GM19238 (cell line): ENCODE measurements at regions not wholly inside any gene's neighbourhood (a gene's known extent, or its start where the extent isn't known, plus 50 kb on each side); places are given as distances from the start of the nearest gene placed in this dataset.

Experiments used
- DNase-seq: peaks from one replicate; pipeline ENCODE4 v3.0.0; 2011; ENCODE audit warnings: low spot score; ENCODE audit not compliant: insufficient read length

GRCh38 chr14:61847861-61848260 lies 85.6 kb downstream of the SNAPC1 start:
- DNase-seq, result no peak

DNA sequence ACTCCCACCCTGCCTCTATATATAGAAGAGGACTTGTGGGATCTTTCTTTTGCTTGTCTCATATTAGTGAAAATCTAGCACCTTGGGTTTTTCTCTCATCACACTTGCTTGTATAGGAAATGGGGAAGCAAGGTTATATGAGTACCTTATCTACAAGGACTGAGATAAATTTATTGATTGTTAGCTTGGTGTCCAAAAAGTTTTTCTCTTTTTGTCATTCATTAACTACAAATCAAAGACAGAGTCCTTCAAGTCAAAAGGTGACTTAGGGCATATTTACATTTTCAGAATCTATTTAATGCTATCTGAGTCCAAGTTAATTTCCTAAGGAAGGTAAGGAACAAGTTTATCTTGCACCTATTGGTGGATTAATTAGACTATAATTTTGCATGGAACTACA lies 92.7 kb downstream of the SNAPC1 start:
- DNase-seq, result no peak

DNA sequence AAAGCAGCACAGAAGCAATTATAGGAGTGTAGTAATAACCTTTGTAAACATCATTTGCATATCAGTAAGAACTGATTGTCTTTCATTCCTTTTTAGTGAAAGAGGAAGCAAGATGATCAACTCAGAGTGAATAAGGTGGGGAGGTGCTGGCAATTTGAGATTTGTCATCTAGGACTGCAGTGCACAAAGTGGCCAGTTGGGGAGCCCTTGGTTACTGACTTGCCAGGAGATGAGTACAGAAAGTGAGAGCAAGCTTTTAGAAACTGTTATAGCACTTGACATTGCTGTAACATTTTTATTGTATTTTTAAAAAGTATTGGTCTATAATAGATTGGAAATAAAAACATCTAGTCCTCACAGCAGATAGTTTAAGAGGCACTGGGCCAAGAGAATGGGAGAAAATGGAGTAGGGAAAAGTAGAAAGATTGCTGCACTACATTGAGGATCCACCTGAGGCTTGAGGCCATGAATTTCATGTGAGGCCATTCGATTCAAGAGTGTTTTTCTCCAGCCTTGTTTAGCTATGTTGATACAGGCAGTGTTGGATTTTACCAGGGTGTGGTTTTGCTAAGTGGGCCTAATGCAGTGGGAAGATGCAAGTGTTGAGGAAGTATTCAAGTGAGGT lies 98.2 kb downstream of the SNAPC1 start:
- DNase-seq, result peak; percentile 63

GRCh38 chr14:61861320-61861865 lies 99.2 kb downstream of the SNAPC1 start:
- DNase-seq, result no peak

DNA sequence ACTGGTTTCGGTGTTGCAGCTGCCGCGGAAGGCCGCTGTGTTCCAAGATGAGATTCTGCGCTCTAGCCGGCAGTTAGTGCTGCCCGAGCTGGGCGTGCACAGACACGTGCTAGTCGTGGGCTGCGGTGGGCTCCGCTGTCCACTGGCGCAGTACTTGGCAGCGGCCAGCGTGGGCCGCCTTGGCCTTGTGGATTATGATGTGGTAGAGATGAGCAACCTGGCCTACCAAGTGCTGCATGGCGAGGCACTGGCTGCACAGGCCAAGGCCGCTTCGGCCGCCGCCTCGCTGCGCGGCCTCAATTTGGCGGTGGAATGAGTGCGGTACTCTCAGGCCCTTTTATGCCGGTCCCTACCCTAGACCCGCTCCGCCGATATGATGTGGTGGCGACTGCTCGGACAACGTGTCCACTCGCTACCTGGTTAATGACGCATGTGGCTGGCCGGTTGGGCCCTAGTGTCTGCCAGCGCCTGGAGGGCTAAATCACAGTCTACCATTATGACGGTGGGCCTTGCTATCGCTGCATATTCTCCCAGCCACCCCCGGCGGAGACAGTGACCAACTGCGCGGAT lies 102.2 kb downstream of the SNAPC1 start:
- DNase-seq, result no peak

DNA sequence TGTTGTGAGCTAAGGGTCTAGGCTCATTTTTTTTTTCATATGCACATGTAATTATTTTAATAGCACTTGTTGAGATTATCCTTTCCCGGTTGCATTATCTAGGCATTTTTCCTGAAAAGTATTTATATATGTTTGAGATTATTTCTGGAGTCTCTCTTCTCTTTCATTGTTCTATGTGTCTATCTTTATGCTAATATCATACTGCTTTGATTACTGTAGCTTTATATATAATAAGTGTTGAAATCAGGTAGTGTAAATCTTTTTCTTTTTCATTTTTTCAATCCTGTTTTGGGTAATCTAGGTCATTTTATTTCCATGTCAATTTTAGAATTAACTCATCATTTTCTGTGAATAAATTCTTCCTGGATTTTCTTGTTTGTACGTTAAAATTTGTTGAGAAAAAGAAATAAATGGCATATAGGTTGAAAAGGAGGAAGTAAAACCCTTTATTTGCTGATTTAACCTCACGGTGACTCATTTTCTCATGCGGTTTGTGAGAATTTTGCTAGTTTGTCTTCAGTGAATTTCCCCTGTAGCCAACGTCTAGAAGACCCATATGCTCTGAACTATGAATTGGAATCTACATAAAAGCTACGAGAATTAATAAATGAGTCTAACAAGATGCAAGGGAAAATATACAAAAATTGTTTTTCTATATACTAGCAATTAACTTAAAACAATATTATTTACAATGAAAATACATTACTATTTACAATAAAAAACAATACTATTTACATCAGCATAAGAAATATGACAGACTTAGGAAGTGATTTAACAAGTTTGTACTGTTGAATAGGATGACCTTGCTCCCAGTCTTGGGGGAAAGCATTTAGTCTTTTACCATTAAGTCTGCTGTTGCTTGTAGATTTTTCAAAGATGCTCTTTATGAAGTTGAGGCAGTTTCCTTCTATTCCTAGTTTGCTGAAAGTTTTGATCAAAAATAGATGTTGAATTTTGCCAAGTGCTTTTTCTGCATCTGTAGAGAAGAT lies 105.0 kb downstream of the SNAPC1 start:
- DNase-seq, result peak; percentile 14

- no peak for DNase-seq
Measured at GRCh38 chr14:61868846-61869245, 106.6 kb downstream of the SNAPC1 start.

GRCh38 chr14:61870163-61870562 lies 107.9 kb downstream of the SNAPC1 start:
- DNase-seq, result no peak

GRCh38 chr14:61872452-61872851 lies 110.2 kb downstream of the SNAPC1 start:
- peak; percentile 30 for DNase-seq

GRCh38 chr14:61875483-61875882 lies 113.3 kb downstream of the SNAPC1 start:
- DNase-seq, result no peak

DNA sequence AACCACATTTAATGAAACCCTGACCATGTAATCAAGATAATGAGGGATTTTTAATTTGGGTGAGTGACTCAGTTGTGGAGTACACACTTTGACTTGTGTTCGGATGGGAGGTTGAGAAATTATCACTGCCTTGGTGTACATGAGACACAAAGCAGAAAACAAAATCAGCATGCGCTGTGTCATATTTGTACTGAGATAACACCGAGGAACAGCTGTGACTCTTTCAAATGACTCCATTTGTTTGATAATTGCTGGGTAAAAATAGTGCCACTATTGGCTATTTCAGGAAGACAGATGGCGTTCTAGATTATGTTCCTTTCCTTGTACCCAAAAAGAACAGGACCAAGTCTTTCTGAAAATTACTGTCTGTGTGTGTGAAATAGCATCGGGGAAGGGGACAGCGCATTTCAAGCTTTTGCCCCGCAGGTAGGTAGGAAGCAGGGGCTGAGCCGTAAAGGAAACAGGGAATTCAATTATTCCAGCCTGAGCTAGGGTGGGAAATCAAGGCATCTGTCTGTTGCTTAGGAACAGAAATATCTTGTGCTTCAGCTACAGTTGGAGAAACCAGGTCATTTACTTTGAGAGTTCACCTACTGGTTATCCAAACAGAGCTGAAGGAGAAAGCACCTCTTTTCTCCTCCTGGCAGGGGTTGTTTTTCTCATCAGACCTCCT lies 114.3 kb downstream of the SNAPC1 start:
- no peak for DNase-seq

DNA sequence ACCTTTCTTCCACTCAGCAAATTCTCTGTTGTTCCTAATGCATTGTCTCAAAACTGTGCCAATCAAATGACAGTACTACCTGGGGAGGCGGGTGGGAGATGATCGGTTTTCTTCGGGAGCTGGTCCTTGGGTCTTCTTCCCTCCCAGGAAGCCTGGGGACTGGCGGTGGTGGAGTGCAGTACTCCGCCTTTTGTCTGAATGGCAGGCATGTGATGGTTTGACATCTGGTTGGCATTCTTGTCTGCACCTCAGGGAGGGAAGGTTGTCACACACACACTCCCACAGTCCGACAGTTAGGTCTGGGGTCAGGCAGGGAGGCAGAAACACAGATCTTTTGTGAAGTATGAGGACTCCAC lies 114.8 kb downstream of the SNAPC1 start:
- DNase-seq, result no peak

DNA sequence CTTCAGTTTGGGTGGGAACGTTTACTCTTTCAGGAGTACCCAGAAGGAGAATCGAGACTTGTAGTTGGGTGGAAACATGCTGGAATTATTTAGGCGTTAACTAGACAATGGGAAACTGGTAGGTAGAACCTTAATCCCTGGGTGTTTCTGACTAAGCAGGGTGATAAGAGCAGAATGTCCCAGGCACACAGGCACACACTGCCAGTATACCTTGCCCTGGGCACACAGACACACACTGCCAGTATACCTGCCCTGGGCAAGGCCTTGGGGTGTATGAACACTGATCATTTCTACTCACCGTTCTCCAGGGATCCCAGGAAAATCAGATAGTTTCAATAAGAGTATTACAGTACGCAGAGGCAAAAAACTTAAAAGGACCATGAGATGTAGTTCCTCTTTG lies 115.5 kb downstream of the SNAPC1 start:
- no peak for DNase-seq

- no peak for DNase-seq
Measured at GRCh38 chr14:61878931-61879330, 116.7 kb downstream of the SNAPC1 start.

DNA sequence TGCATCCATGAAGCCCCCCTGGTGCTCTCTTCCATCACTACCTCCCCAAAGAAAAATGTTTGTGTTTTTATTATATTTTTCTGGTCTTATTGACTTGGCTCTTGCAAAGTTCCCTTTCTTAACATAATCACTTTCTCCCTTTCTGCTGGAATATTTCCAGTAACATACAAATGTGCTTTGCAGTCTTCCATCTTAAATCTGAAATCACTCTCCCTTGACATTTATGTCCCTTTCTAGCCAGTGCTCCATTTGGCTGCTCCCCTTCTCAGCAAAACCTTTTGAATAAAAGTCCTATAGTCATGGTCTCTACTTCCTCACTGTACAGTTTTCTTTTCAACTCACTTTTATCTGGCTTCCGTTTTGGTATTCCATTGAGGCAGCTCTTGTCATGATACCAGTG lies 118.8 kb downstream of the SNAPC1 start:
- no peak for DNase-seq

GRCh38 chr14:61884711-61885110 lies 122.5 kb downstream of the SNAPC1 start:
- DNase-seq, result no peak

DNA sequence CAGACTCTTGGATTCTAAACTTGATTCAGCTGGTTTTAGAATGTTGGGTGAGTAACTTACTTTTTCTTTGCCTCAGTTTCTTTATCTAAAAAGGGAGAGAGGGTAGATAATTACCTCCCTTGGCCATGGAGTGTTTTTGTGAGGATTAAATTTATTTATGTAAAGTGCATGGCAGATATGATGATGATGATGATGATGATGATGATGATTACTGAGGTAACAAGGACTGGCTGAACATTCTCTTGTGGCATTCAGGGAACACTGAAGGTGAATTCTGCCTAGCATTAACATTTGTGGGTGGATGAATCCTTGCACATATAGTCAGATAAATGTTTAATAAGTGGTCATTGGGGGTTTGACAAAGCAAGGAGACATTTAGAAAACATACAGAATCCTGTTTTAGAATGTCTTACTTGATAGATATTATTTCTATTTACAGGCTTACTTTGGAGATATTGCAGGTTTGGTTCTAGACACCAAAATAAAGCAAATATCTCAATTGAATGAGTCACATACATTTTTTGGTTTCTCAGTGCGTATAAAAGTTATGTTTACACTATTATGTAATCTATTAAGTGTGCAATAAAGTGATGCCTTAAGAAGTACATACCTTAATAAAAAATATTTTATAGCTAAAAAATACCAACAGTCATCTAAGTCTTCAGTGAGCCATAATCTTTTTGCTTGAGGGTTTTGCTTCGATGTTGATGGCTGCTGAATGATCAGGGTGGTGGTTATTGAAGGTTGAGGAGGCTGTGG lies 123.2 kb downstream of the SNAPC1 start:
- DNase-seq, result no peak

DNA sequence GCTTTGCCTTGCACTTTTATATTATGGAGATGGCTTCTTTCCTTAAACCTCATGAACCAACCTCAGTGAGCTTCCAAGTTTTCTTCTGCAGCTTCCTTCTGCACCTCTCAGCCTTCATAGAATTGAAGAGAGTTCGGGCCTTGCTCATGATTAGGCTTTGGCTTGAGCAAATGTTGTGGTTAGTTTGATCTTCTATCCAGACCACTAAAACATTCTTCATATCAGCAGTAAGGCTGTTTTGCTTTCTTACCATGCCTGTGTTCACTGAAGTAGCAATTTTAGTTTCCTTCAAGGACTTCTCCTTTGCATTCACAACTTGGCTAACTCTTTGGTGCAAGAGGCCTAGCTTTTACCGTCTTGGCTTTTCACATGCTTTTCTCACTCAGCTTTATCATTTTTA lies 125.4 kb downstream of the SNAPC1 start:
- no peak for DNase-seq

DNA sequence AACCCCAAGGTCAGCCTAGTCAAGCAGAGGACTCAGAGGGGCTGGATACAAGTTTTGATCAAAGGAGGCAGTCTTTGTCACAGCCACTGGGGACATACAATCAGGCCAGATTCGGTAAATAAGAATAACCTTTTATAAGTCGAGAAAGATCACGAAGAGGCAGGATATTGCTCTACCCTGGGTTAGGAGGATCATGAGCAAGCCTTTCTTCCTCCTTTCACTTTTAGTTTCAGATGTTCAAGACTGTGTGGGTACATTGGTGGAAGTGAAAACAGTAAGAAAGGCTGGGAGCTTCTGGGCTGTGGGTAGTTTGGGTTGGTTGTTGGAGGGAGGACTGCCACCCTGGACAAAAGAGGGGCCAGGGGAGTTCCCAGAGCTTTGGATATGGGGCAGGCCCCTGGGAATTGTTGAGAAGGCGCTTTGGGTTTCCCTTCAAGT lies 127.7 kb downstream of the SNAPC1 start:
- peak; percentile 54 for DNase-seq

GRCh38 chr14:61891170-61891569 lies 128.9 kb downstream of the SNAPC1 start:
- no peak for DNase-seq

- no peak for DNase-seq
Measured at GRCh38 chr14:61891810-61892209, 129.6 kb downstream of the SNAPC1 start.
